Activated T-cell treated with anti-CD3 and anti-CD28 coated beads, Interleukin-2, amount 50 U/mL, for 24 hours (primary cell): ENCODE measurements at regions not wholly inside any gene's neighbourhood (a gene's known extent, or its start where the extent isn't known, plus 50 kb on each side); places are given as distances from the start of the nearest gene placed in this dataset.
"Not testable (repeated sequence)": the region's sequence is repeated elsewhere in the genome, so short reads cannot be mapped to it uniquely, and the experiment has no call there.

Experiments
- DNase-seq: peaks from one replicate; pipeline ENCODE4 v3.0.0-alpha.2; 2020
- H3K27ac Mint-ChIP-seq: 2 replicates; pipeline ENCODE4 v1.8.0; 2020; ENCODE audit warnings: mild to moderate bottlenecking, mixed read lengths
- H3K27me3 Mint-ChIP-seq: 2 replicates; pipeline ENCODE4 v1.8.0; 2020; ENCODE audit warnings: mixed read lengths
- H3K36me3 Mint-ChIP-seq: 2 replicates; pipeline ENCODE4 v1.8.0; 2020; ENCODE audit warnings: low read depth, mixed read lengths
- H3K4me1 Mint-ChIP-seq: 2 replicates; pipeline ENCODE4 v1.8.0; 2020; ENCODE audit warnings: low read depth, mixed read lengths
- H3K4me3 Mint-ChIP-seq: 2 replicates; pipeline ENCODE4 v1.8.0; 2020; ENCODE audit warnings: mild to moderate bottlenecking, moderate library complexity, mixed read lengths
- H3K9me3 Mint-ChIP-seq: 2 replicates; pipeline ENCODE4 v1.8.0; 2020; ENCODE audit warnings: mixed read lengths

- Mint-ChIP-seq H3K4me1 (no peaks in the 10 kb centered on the region), H3K36me3 (peaks cover 2% of the 10 kb centered on the region), H3K4me3 (no peak overlapping the region), H3K27me3 (no peaks in the 10 kb centered on the region), H3K27ac (no peak overlapping the region), H3K9me3 (peaks cover 24% of the 10 kb centered on the region)
- DNase-seq, result no peak
Observed at GRCh38 chr16:34054137-34054536, 594.7 kb downstream of the TP53TG3F start.

GRCh38 chr16:34054969-34055368, 595.6 kb downstream of the TP53TG3F start:
- no peak for DNase-seq
- Mint-ChIP-seq H3K27me3 (no peaks in the 10 kb centered on the region), H3K36me3 (no peaks in the 10 kb centered on the region), H3K4me1 (no peaks in the 10 kb centered on the region), H3K9me3 (peaks cover 18% of the 10 kb centered on the region), H3K4me3 (no peak overlapping the region), H3K27ac (no peak overlapping the region)

GRCh38 chr16:34062620-34063253, 603.3 kb downstream of the TP53TG3F start:
- not testable (repeated sequence) for H3K4me1 Mint-ChIP-seq, H3K36me3 Mint-ChIP-seq, H3K4me3 Mint-ChIP-seq, DNase-seq, H3K27ac Mint-ChIP-seq, H3K27me3 Mint-ChIP-seq
- peaks cover 43% of the 10 kb centered on the region for H3K9me3 Mint-ChIP-seq

- H3K9me3 Mint-ChIP-seq, result peaks cover 48% of the 10 kb centered on the region
- not testable (repeated sequence) for H3K27ac Mint-ChIP-seq, H3K4me3 Mint-ChIP-seq, H3K36me3 Mint-ChIP-seq, DNase-seq, H3K4me1 Mint-ChIP-seq, H3K27me3 Mint-ChIP-seq
Observed at GRCh38 chr16:34063498-34064157, 604.2 kb downstream of the TP53TG3F start.

GRCh38 chr16:34064602-34065001, 605.2 kb downstream of the TP53TG3F start:
- H3K27me3 Mint-ChIP-seq, DNase-seq, H3K27ac Mint-ChIP-seq, H3K4me3 Mint-ChIP-seq, H3K36me3 Mint-ChIP-seq, H3K4me1 Mint-ChIP-seq: not testable (repeated sequence)
- H3K9me3 Mint-ChIP-seq, result peaks cover 50% of the 10 kb centered on the region

GRCh38 chr16:34069731-34070130, 610.3 kb downstream of the TP53TG3F start:
- not testable (repeated sequence) for H3K4me3 Mint-ChIP-seq, DNase-seq, H3K4me1 Mint-ChIP-seq, H3K27me3 Mint-ChIP-seq, H3K27ac Mint-ChIP-seq, H3K36me3 Mint-ChIP-seq
- H3K9me3 Mint-ChIP-seq, result peaks cover 24% of the 10 kb centered on the region

GRCh38 chr16:34078691-34079090, 619.3 kb downstream of the TP53TG3F start:
- peaks cover 46% of the 10 kb centered on the region for H3K9me3 Mint-ChIP-seq
- no peak overlapping the region for H3K4me3 Mint-ChIP-seq
- H3K4me1 Mint-ChIP-seq, result no peaks in the 10 kb centered on the region
- H3K36me3 Mint-ChIP-seq, result peaks cover 29% of the 10 kb centered on the region
- no peaks in the 10 kb centered on the region for H3K27me3 Mint-ChIP-seq
- H3K27ac Mint-ChIP-seq, result no peak overlapping the region
- DNase-seq, result no peak

GRCh38 chr16:34085038-34085437, 625.6 kb downstream of the TP53TG3F start:
- DNase-seq, H3K4me1 Mint-ChIP-seq, H3K27ac Mint-ChIP-seq, H3K27me3 Mint-ChIP-seq, H3K4me3 Mint-ChIP-seq: not testable (repeated sequence)
- Mint-ChIP-seq H3K36me3 (peaks cover 30% of the 10 kb centered on the region), H3K9me3 (peaks cover 69% of the 10 kb centered on the region)

GRCh38 chr16:34095006-34095405, 635.6 kb downstream of the TP53TG3F start:
- DNase-seq, H3K27ac Mint-ChIP-seq: not testable (repeated sequence)
- peaks cover 62% of the 10 kb centered on the region for H3K9me3 Mint-ChIP-seq

GRCh38 chr16:34096911-34097310, 637.5 kb downstream of the TP53TG3F start:
- H3K4me1 Mint-ChIP-seq, result not testable (repeated sequence)
- peaks cover 56% of the 10 kb centered on the region for H3K9me3 Mint-ChIP-seq

More at GRCh38 chr16:34095006-34095405, 635.6 kb downstream of the TP53TG3F start:
- H3K4me1 Mint-ChIP-seq, H3K36me3 Mint-ChIP-seq, H3K27me3 Mint-ChIP-seq, H3K4me3 Mint-ChIP-seq: not testable (repeated sequence)

GRCh38 chr16:34097326-34097725, 637.9 kb downstream of the TP53TG3F start:
- H3K27me3 Mint-ChIP-seq, H3K36me3 Mint-ChIP-seq: not testable (repeated sequence)

More at GRCh38 chr16:34096911-34097310, 637.5 kb downstream of the TP53TG3F start:
- not testable (repeated sequence) for H3K27ac Mint-ChIP-seq, H3K27me3 Mint-ChIP-seq, DNase-seq, H3K4me3 Mint-ChIP-seq, H3K36me3 Mint-ChIP-seq

GRCh38 chr16:34098033-34098432, 638.6 kb downstream of the TP53TG3F start:
- not testable (repeated sequence) for H3K4me3 Mint-ChIP-seq, H3K4me1 Mint-ChIP-seq, DNase-seq, H3K27me3 Mint-ChIP-seq, H3K36me3 Mint-ChIP-seq, H3K27ac Mint-ChIP-seq
- H3K9me3 Mint-ChIP-seq, result peaks cover 57% of the 10 kb centered on the region

More at GRCh38 chr16:34097326-34097725, 637.9 kb downstream of the TP53TG3F start:
- H3K9me3 Mint-ChIP-seq, result peaks cover 56% of the 10 kb centered on the region
- not testable (repeated sequence) for H3K4me3 Mint-ChIP-seq, H3K4me1 Mint-ChIP-seq, DNase-seq, H3K27ac Mint-ChIP-seq

- H3K27ac Mint-ChIP-seq, H3K27me3 Mint-ChIP-seq, H3K4me1 Mint-ChIP-seq, DNase-seq, H3K4me3 Mint-ChIP-seq, H3K36me3 Mint-ChIP-seq: not testable (repeated sequence)
- peaks cover 54% of the 10 kb centered on the region for H3K9me3 Mint-ChIP-seq
Observed at GRCh38 chr16:34099028-34099427, 639.6 kb downstream of the TP53TG3F start.
